Panc1 (cell line): ENCODE measurements at regions not wholly inside any gene's neighbourhood (a gene's known extent, or its start where the extent isn't known, plus 50 kb on each side); places are given as distances from the start of the nearest gene placed in this dataset.

Experiments
- SIN3A ChIP-seq: IDR thresholded peaks from 2 replicates; pipeline ENCODE4 v1.6.1; 2012; ENCODE audit warnings: low read depth, mild to moderate bottlenecking, low read length, moderate library complexity, borderline replicate concordance; ENCODE audit not compliant: insufficient read depth
- TCF7L2 ChIP-seq: IDR thresholded peaks from 2 replicates; pipeline ENCODE4 v1.6.1; 2011; ENCODE audit warnings: mild to moderate bottlenecking, low read depth, low read length, inconsistent platforms
- TF ChIP-seq, protein P1 (sequence below): fragments of 450-650 bp; IDR thresholded peaks from 2 replicates; pipeline ENCODE4 v1.5.1; 2017; ENCODE audit warnings: mild to moderate bottlenecking

DNA sequence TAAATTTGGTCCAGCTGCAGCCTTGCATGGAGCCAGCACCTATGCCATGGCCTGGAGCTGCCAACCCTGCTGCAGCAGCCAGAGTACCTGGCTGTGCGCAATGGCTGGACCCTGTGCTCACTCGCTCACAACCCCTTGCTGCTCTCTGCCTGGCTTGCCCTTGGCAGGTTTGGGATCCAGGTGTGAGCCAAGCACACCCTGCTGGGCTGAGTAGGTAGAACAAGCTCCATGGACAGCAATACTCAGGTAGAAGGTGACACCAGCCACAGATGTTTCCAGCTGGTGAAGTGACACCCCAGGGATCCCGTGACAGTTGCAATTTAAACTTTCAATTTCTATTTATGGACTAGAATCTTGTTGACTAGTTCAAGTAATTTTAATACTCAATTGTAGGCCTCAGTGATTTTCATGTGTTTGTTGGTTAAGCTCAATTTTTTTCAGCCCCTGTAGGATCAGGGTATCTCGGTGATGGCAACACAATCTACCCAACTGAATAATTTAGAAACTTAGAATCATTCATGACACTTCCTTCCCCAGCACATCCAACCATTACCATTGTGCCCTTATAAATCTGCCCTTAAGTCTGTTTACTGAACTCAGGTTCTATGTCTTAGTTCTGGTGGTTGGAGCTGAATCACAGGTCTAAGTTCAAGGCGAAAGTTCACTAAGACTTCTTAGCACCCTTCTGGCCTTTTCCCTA is 480.0 kb downstream of the PMP22 start:
- TF ChIP-seq, protein P1, sequence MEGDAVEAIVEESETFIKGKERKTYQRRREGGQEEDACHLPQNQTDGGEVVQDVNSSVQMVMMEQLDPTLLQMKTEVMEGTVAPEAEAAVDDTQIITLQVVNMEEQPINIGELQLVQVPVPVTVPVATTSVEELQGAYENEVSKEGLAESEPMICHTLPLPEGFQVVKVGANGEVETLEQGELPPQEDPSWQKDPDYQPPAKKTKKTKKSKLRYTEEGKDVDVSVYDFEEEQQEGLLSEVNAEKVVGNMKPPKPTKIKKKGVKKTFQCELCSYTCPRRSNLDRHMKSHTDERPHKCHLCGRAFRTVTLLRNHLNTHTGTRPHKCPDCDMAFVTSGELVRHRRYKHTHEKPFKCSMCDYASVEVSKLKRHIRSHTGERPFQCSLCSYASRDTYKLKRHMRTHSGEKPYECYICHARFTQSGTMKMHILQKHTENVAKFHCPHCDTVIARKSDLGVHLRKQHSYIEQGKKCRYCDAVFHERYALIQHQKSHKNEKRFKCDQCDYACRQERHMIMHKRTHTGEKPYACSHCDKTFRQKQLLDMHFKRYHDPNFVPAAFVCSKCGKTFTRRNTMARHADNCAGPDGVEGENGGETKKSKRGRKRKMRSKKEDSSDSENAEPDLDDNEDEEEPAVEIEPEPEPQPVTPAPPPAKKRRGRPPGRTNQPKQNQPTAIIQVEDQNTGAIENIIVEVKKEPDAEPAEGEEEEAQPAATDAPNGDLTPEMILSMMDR = no peak
- TF ChIP-seq SIN3A (no peak), TCF7L2 (no peak)
